ENCODE measurements at regions not wholly inside any gene's neighbourhood (a gene's known extent, or its start where the extent isn't known, plus 50 kb on each side); places are given as distances from the start of the nearest gene placed in this dataset.
"Not testable (repeated sequence)": the region's sequence is repeated elsewhere in the genome, so short reads cannot be mapped to it uniquely, and the experiment has no call there.

GRCh38 chr1:148246258-148246861, 94.3 kb upstream of the NBPF11 start:
- H3K27ac ChIP-seq (ENCODE audit: low read depth in 2 of 2, low read length in 2 of 2); H3K4me3 ChIP-seq (ENCODE audit: low read length in 2 of 2): not testable (repeated sequence)

GRCh38 chr1:148245843-148246242, 93.8 kb upstream of the NBPF11 start:
- H3K4me3 ChIP-seq (ENCODE audit: low read length in 2 of 2); H3K27me3 ChIP-seq (ENCODE audit: control insufficient read depth in 2 of 2, insufficient read depth in 2 of 2, low read length in 2 of 2); H3K4me1 ChIP-seq (ENCODE audit: control insufficient read depth in 2 of 2, insufficient read depth in 2 of 2, low read length in 2 of 2); H3K9ac ChIP-seq (ENCODE audit: low read depth in 1 of 2, low read length in 2 of 2); H3K9me3 ChIP-seq (ENCODE audit: control insufficient read depth in 2 of 2, low read length in 2 of 2); H3K36me3 ChIP-seq (ENCODE audit: control insufficient read depth in 2 of 2, insufficient read depth in 2 of 2, low read length in 2 of 2); H3K27ac ChIP-seq (ENCODE audit: low read depth in 2 of 2, low read length in 2 of 2): not testable (repeated sequence)

More at GRCh38 chr1:148246258-148246861, 94.3 kb upstream of the NBPF11 start:
- H3K27me3 ChIP-seq (ENCODE audit: control insufficient read depth in 2 of 2, insufficient read depth in 2 of 2, low read length in 2 of 2); H3K36me3 ChIP-seq (ENCODE audit: control insufficient read depth in 2 of 2, insufficient read depth in 2 of 2, low read length in 2 of 2); H3K9ac ChIP-seq (ENCODE audit: low read depth in 1 of 2, low read length in 2 of 2); H3K9me3 ChIP-seq (ENCODE audit: control insufficient read depth in 2 of 2, low read length in 2 of 2); H3K4me1 ChIP-seq (ENCODE audit: control insufficient read depth in 2 of 2, insufficient read depth in 2 of 2, low read length in 2 of 2): not testable (repeated sequence)

GRCh38 chr1:148245443-148245842, 93.4 kb upstream of the NBPF11 start:
- H3K4me3 ChIP-seq (ENCODE audit: low read length in 2 of 2); H3K27me3 ChIP-seq (ENCODE audit: control insufficient read depth in 2 of 2, insufficient read depth in 2 of 2, low read length in 2 of 2); H3K27ac ChIP-seq (ENCODE audit: low read depth in 2 of 2, low read length in 2 of 2); H3K4me1 ChIP-seq (ENCODE audit: control insufficient read depth in 2 of 2, insufficient read depth in 2 of 2, low read length in 2 of 2); H3K9ac ChIP-seq (ENCODE audit: low read depth in 1 of 2, low read length in 2 of 2); H3K9me3 ChIP-seq (ENCODE audit: control insufficient read depth in 2 of 2, low read length in 2 of 2); H3K36me3 ChIP-seq (ENCODE audit: control insufficient read depth in 2 of 2, insufficient read depth in 2 of 2, low read length in 2 of 2): not testable (repeated sequence)

- not testable (repeated sequence) for H3K4me1 ChIP-seq (ENCODE audit: control insufficient read depth in 2 of 2, insufficient read depth in 2 of 2, low read length in 2 of 2); H3K27me3 ChIP-seq (ENCODE audit: control insufficient read depth in 2 of 2, insufficient read depth in 2 of 2, low read length in 2 of 2); H3K27ac ChIP-seq (ENCODE audit: low read depth in 2 of 2, low read length in 2 of 2); H3K4me3 ChIP-seq (ENCODE audit: low read length in 2 of 2); H3K36me3 ChIP-seq (ENCODE audit: control insufficient read depth in 2 of 2, insufficient read depth in 2 of 2, low read length in 2 of 2); H3K9me3 ChIP-seq (ENCODE audit: control insufficient read depth in 2 of 2, low read length in 2 of 2); H3K9ac ChIP-seq (ENCODE audit: low read depth in 1 of 2, low read length in 2 of 2)
Measured at GRCh38 chr1:148233250-148233649, 81.2 kb upstream of the NBPF11 start.

- not testable (repeated sequence) for H3K27me3 ChIP-seq (ENCODE audit: control insufficient read depth in 2 of 2, insufficient read depth in 2 of 2, low read length in 2 of 2); H3K9me3 ChIP-seq (ENCODE audit: control insufficient read depth in 2 of 2, low read length in 2 of 2); H3K9ac ChIP-seq (ENCODE audit: low read depth in 1 of 2, low read length in 2 of 2); H3K4me1 ChIP-seq (ENCODE audit: control insufficient read depth in 2 of 2, insufficient read depth in 2 of 2, low read length in 2 of 2); H3K4me3 ChIP-seq (ENCODE audit: low read length in 2 of 2); H3K36me3 ChIP-seq (ENCODE audit: control insufficient read depth in 2 of 2, insufficient read depth in 2 of 2, low read length in 2 of 2); H3K27ac ChIP-seq (ENCODE audit: low read depth in 2 of 2, low read length in 2 of 2)
Measured at GRCh38 chr1:148228846-148229245, 76.8 kb upstream of the NBPF11 start.

- H3K4me1 ChIP-seq (ENCODE audit: control insufficient read depth in 2 of 2, insufficient read depth in 2 of 2, low read length in 2 of 2); H3K4me3 ChIP-seq (ENCODE audit: low read length in 2 of 2); H3K36me3 ChIP-seq (ENCODE audit: control insufficient read depth in 2 of 2, insufficient read depth in 2 of 2, low read length in 2 of 2); H3K27me3 ChIP-seq (ENCODE audit: control insufficient read depth in 2 of 2, insufficient read depth in 2 of 2, low read length in 2 of 2); H3K9ac ChIP-seq (ENCODE audit: low read depth in 1 of 2, low read length in 2 of 2); H3K27ac ChIP-seq (ENCODE audit: low read depth in 2 of 2, low read length in 2 of 2); H3K9me3 ChIP-seq (ENCODE audit: control insufficient read depth in 2 of 2, low read length in 2 of 2): not testable (repeated sequence)
Measured at GRCh38 chr1:148222399-148223159, 70.5 kb upstream of the NBPF11 start.

GRCh38 chr1:148221593-148221992, 69.5 kb upstream of the NBPF11 start:
- not testable (repeated sequence) for H3K27me3 ChIP-seq (ENCODE audit: control insufficient read depth in 2 of 2, insufficient read depth in 2 of 2, low read length in 2 of 2); H3K4me1 ChIP-seq (ENCODE audit: control insufficient read depth in 2 of 2, insufficient read depth in 2 of 2, low read length in 2 of 2); H3K27ac ChIP-seq (ENCODE audit: low read depth in 2 of 2, low read length in 2 of 2); H3K9me3 ChIP-seq (ENCODE audit: control insufficient read depth in 2 of 2, low read length in 2 of 2); H3K9ac ChIP-seq (ENCODE audit: low read depth in 1 of 2, low read length in 2 of 2); H3K36me3 ChIP-seq (ENCODE audit: control insufficient read depth in 2 of 2, insufficient read depth in 2 of 2, low read length in 2 of 2); H3K4me3 ChIP-seq (ENCODE audit: low read length in 2 of 2)

- not testable (repeated sequence) for H3K4me1 ChIP-seq (ENCODE audit: control insufficient read depth in 2 of 2, insufficient read depth in 2 of 2, low read length in 2 of 2); H3K9ac ChIP-seq (ENCODE audit: low read depth in 1 of 2, low read length in 2 of 2); H3K4me3 ChIP-seq (ENCODE audit: low read length in 2 of 2); H3K27ac ChIP-seq (ENCODE audit: low read depth in 2 of 2, low read length in 2 of 2); H3K9me3 ChIP-seq (ENCODE audit: control insufficient read depth in 2 of 2, low read length in 2 of 2); H3K36me3 ChIP-seq (ENCODE audit: control insufficient read depth in 2 of 2, insufficient read depth in 2 of 2, low read length in 2 of 2); H3K27me3 ChIP-seq (ENCODE audit: control insufficient read depth in 2 of 2, insufficient read depth in 2 of 2, low read length in 2 of 2)
Measured at GRCh38 chr1:148219229-148219628, 67.1 kb upstream of the NBPF11 start.

- not testable (repeated sequence) for H3K4me3 ChIP-seq (ENCODE audit: low read length in 2 of 2); H3K27ac ChIP-seq (ENCODE audit: low read depth in 2 of 2, low read length in 2 of 2); H3K36me3 ChIP-seq (ENCODE audit: control insufficient read depth in 2 of 2, insufficient read depth in 2 of 2, low read length in 2 of 2); H3K4me1 ChIP-seq (ENCODE audit: control insufficient read depth in 2 of 2, insufficient read depth in 2 of 2, low read length in 2 of 2); H3K9ac ChIP-seq (ENCODE audit: low read depth in 1 of 2, low read length in 2 of 2); H3K27me3 ChIP-seq (ENCODE audit: control insufficient read depth in 2 of 2, insufficient read depth in 2 of 2, low read length in 2 of 2); H3K9me3 ChIP-seq (ENCODE audit: control insufficient read depth in 2 of 2, low read length in 2 of 2)
Measured at GRCh38 chr1:148211191-148211590, 59.1 kb upstream of the NBPF11 start.

GRCh38 chr1:148210624-148211023, 58.5 kb upstream of the NBPF11 start:
- H3K9ac ChIP-seq (ENCODE audit: low read depth in 1 of 2, low read length in 2 of 2); H3K27ac ChIP-seq (ENCODE audit: low read depth in 2 of 2, low read length in 2 of 2); H3K4me3 ChIP-seq (ENCODE audit: low read length in 2 of 2); H3K27me3 ChIP-seq (ENCODE audit: control insufficient read depth in 2 of 2, insufficient read depth in 2 of 2, low read length in 2 of 2); H3K9me3 ChIP-seq (ENCODE audit: control insufficient read depth in 2 of 2, low read length in 2 of 2); H3K36me3 ChIP-seq (ENCODE audit: control insufficient read depth in 2 of 2, insufficient read depth in 2 of 2, low read length in 2 of 2); H3K4me1 ChIP-seq (ENCODE audit: control insufficient read depth in 2 of 2, insufficient read depth in 2 of 2, low read length in 2 of 2): not testable (repeated sequence)
